ENCODE measurements at regions not wholly inside any gene's neighbourhood (a gene's known extent, or its start where the extent isn't known, plus 50 kb on each side); places are given as distances from the start of the nearest gene placed in this dataset.
"Not testable (repeated sequence)": the region's sequence is repeated elsewhere in the genome, so short reads cannot be mapped to it uniquely, and the experiment has no call there.

DNA sequence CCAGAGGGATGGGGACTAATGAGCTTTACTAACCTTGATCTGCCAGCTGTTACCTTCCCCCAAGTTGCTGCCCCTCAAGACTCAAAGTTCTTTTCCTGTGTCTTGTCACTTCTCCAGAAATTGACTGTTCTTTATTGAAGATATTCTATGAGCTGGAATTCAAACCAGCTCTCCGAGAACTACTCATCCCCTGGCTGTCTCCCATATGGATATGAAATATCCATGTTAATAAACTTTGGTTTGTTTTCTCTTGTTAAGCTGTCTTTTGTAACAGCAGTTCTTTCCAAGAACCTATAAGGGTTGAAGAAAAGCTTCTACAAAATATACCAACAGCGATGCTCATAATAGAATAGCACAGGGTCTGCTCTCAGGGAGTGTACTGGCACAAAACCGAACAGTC lies 77.0 kb downstream of the CAMK2N1 start:
- Histone ChIP-seq H3K27ac (no peak overlapping the region), H3K4me3 (no peak overlapping the region), H3K9me3 (no peaks in the 10 kb centered on the region), H3K36me3 (no peaks in the 10 kb centered on the region), H3K4me1 (no peaks in the 10 kb centered on the region), H3K27me3 (no peaks in the 10 kb centered on the region)
- DNase-seq (ENCODE audit: low spot score): no peak
- no peak for TF ChIP-seq CTCF (IDR thresholded peaks at IDR 0.05)

GRCh38 chr1:20408133-20408650 lies 77.8 kb downstream of the CAMK2N1 start:
- H3K27me3 ChIP-seq; H3K9me3 ChIP-seq; H3K4me3 ChIP-seq; H3K27ac ChIP-seq; H3K36me3 ChIP-seq; DNase-seq (ENCODE audit: low spot score); H3K4me1 ChIP-seq: not testable (repeated sequence)

GRCh38 chr1:20405893-20406604 lies 80.0 kb downstream of the CAMK2N1 start:
- TF ChIP-seq CTCF (IDR thresholded peaks at IDR 0.05): no peak
- Histone ChIP-seq H3K27ac (no peak overlapping the region), H3K27me3 (no peaks in the 10 kb centered on the region), H3K4me1 (no peaks in the 10 kb centered on the region), H3K4me3 (no peak overlapping the region), H3K9me3 (no peaks in the 10 kb centered on the region), H3K36me3 (no peaks in the 10 kb centered on the region)
- DNase-seq (ENCODE audit: low spot score): no peak

DNA sequence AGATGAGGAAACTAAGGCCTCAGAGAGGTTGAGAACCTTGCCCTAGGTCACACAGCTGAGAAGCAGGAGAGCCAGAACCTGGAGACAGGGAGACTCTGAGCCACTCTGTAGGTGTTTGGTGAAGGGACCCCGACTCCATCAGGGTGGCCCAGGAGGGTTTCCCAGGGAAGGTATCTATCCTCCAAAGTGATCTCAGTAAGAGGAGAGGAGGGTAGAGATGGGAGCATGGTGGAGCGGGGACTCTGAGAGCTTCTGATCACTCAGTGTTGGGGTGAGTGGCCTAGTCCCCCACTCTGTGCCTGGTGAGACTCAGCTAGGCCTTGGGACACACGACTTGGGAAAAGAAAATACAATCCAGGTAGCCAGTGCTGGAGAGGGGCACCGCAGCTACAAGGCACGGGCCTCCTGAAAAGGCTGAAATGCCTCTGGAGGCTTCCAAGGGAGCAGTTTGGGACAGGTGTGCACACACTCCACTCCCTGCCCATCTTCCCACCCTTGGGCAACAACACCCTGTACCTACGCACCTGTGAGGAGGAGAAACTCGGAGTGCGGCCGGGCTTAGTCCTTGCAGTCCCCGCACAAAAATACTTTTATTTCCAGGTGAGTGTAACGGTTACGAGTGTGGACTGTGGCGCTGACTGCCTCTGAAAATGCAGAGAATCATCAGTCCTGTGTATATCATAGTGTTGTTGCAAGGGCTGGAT lies 80.8 kb downstream of the CAMK2N1 start:
- Histone ChIP-seq H3K9me3 (no peaks in the 10 kb centered on the region), H3K27ac (no peak overlapping the region), H3K4me1 (no peaks in the 10 kb centered on the region), H3K36me3 (no peaks in the 10 kb centered on the region), H3K27me3 (no peaks in the 10 kb centered on the region), H3K4me3 (no peak overlapping the region)
- TF ChIP-seq CTCF (IDR thresholded peaks at IDR 0.05): no peak
- no peak for DNase-seq (ENCODE audit: low spot score)

Data from right atrium auricular region (tissue), 2 donors.